ENCODE measurements at regions not wholly inside any gene's neighbourhood (a gene's known extent, or its start where the extent isn't known, plus 50 kb on each side); places are given as distances from the start of the nearest gene placed in this dataset.

DNA sequence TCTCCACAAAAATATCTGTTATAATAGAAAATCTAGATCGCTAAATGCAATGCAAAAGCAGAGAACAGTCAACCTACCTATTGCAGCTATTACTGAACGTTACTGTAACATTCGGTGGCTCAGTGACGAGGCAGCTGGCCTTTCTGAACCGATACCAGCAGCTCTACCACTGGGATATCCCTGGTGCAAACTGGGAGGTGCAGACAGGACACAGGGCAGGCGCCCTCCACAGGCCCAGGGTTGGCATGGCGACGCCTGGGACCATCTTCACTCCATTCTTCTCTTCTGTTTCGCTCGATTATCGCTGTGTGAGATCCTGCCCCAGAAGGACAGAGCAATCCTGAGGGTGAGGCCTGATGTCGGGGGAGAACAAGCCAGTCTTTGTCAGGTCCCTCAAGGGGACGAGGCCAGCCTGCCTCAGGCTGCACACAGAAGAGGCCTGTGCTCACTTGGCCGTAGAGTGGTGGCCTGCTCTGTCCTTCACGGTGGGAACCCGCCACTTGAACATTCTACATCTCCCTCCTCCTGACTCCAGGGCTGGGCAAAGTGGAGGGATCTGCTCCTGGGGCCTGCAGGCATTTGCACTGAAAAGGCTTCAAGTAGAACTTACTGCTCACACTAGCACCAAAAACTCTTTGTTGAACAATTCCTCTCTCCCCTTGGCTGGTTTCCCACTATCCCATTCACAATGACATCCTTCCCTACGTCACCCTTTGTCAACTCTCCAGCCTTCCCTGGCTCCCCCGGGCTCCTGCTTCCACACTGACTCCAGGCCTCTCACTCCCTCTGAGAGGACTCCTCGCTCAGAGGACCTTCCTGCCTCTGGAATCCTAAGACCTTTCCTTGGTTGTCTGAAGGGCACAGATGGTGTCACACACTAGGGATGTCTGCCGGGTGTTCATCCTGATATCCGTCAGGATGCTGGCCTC, 49.7 kb downstream of the CYRIA start:
- DNase-seq = no peak

DNA sequence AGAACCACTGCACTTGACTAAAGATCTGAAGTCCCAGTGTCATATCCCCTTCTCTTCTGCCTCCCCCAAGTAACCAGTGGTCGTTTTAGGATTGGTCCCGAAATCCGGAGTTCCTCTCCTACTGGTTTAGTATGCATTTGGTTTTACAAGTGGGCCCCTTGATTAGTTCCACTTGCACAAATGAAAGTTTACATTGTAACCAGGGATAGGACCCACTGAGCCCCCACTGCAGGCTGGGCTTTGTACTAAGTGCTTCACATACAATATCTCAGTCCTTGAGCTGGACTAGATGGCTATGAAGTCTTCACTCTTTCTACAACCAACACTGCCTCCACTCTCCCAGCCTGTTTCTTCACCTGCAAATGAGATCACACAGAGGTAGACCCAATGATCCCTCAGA, 50.4 kb downstream of the CYRIA start:
- DNase-seq = no peak

DNA sequence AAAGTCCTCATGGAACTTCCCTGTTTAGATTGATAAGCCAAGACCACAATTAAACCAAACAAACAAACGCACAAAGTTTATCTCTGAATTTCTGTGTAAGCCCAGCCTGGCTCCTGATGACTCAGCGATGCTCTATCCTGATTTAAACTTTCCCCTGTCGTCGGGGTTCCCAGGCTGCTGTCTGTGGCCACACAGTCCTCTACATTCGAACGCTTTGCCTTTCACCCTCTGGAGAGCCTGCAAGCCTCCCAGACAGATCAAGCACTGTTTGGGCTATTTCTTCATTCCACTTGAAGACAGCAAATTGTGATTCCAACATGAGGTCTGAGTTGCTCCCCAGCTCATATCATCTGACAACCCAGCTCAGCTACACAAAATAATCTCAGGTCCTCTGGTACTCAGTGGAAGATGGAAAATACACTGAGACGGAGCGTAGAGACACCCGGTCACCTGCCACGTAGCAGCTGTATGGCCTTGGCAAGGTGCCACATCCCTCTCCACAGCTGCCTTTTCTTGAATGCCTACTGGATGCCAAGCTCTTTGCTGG, 51.2 kb downstream of the CYRIA start:
- peak; percentile 79 for DNase-seq

DNA sequence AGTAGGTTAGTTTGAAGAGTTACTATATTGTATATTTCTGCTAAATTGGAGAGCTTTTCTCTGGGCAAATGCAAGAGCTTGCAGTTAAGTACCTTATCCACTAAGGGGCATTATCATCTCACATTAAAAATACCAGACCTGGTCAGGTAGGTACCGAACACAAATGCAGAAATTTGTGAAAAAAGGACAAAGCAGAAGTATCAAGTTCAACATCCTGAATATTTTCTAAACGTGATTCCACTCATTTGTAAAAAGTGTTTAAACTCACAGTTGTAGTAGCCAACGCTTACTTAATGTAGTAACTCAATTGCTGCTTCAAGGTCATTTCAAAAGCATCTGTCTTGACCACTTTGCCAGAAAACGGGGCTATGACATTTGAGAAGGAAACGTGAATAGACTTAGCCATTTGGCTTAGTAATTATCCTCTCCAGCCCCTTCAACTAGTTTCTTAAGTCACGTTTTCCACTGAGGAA, 52.1 kb downstream of the CYRIA start:
- DNase-seq = peak; percentile 63

GRCh38 chr2:16612490-16612889, 53.1 kb downstream of the CYRIA start:
- no peak for DNase-seq

GRCh38 chr2:16609786-16610185, 55.8 kb downstream of the CYRIA start:
- DNase-seq = no peak

DNA sequence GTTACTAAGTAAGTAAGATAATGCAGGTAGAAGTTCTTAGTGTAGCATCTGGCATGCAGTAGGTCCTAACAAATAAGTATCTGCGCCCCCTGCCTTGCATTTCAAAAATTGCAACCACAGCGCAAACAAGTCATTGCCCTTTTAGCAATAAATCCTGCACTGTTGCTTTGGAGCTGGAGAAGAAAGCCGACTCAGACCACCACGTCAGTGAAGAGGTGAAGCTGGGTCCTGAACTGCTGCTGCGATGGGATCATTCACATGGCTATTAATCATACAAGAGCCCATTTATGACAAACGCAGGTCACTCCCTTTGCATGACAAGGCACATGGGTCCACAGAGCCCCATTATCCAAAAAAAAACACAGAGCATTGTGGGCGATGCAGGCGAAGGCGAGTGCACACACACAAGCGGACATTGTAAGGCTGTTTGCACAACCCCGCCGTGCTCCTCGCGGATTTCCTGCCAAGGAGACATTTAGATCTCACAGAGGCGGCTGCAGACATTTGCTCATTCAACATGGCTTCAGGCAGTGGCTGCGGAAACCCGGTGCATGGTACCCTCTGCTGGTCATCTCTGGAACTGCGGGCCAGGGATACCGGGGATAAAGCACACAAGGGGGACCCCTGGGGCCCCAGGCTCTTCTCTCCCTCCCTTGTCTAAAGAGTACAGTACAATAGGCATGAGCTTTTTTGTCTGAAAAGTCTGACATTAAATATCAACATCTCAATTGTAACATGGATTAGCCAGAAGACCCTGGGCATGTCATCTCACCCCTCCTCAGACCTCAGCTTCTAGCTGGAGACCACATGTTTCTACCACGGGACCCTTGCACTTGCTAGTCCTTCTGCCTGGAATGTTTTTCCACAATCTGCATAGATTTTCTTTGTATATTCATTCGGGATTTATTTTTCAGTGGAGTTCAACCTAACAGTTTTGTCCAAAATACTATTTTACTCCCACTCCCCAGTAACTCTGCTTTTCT, 56.7 kb downstream of the CYRIA start:
- DNase-seq = peak; percentile 89

DNA sequence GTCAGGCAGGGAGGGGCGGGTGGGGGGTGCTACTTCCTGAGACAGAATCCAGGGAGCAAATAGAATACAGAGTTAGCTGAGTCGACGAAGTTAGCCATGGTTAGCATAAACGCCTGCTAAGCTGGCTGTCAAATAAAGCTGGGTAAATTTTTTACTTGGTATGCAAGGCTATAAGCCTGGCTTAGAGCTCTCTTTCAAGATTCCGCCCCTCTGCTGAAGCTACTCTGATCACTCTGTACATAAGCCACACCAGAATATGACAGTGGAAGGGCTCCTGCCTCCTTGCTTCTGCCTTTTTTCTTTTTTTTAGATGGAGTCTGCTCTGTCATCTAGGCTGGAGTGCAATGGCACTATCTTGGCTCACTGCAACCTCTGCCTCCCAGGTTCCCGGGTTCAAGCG, 58.3 kb downstream of the CYRIA start:
- no peak for DNase-seq

DNA sequence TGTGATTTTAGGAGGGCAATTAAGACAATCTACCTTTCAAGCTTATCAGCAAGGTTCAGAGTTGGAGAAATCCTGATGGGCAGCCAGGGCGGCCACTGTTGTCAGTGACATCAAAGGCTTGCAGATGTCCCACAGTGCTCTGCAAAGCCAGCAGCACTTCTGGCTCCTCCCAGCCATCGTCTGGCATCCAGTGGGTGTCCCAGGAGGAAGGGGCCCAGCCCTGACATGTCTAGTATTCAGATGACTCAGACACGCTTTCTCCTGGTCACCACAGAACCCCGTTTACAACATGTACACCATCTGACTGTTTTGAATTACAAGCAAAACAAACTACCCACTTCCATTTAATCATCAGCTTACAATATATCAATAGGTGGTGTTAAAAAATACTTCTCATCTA, 61.4 kb downstream of the CYRIA start:
- DNase-seq = no peak

GRCh38 chr2:16591370-16591933, 74.2 kb downstream of the CYRIA start:
- no peak for DNase-seq

GRCh38 chr2:16589465-16589864, 76.2 kb downstream of the CYRIA start:
- DNase-seq = no peak

DNA sequence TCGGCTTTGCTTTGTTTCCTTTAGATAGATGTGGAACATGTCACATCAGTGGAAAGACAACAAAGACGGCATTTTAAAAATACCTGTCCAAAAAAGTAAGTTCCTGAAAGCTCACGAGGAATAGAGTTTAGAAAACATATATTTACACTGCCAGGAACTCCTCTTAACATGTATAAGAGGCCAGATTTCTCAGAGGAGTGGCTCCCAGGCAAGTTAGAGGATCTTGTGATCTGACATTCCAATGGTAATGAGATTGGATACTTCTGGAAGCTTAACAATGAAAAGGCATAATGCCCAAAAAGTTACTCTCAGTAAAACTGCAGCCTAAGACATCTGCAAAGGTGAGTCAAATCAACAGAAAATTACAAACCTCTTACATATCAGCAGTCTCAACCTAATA, 77.1 kb downstream of the CYRIA start:
- DNase-seq = no peak

- no peak for DNase-seq
Measured at GRCh38 chr2:16587601-16588000, 78.0 kb downstream of the CYRIA start.

- DNase-seq = no peak
Measured at GRCh38 chr2:16584824-16585540, 80.7 kb downstream of the CYRIA start.

DNA sequence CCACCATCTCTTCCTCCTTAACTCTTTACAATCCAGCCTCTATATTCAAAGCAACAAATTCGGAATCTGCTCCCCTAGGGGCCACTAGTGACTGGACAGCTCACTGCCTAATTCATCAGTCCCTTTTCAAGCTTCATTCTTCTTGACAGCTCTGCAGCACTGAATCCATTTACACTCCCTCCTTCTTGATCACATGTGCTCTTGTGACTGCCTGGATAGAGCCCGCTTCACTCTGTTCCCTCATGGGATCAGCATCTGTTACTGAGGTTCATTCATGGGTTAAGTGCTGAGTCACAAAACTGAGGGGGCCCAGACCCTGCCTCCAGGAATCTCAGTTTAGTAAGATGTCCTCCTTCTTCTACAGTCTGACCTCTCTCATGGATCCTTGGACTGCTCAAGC, 81.5 kb downstream of the CYRIA start:
- no peak for DNase-seq

DNA sequence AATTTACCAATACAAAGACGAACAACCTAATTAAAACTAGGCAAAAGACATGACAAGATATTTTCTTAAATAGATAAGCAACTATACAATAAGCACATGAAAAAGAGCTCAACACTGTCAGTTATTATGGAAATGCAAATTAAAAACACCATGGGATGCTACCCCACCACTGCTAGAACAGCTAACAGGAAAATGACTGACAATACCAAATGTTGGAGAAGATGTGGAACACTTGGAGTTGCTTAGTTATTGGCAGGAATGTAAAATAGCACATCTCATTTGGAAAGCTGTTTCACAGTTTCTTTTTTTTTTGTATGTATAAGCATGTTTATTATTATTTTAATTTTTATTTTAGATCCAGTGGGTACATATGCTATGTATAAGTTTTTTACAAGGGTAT, 84.4 kb downstream of the CYRIA start:
- no peak for DNase-seq

DNA sequence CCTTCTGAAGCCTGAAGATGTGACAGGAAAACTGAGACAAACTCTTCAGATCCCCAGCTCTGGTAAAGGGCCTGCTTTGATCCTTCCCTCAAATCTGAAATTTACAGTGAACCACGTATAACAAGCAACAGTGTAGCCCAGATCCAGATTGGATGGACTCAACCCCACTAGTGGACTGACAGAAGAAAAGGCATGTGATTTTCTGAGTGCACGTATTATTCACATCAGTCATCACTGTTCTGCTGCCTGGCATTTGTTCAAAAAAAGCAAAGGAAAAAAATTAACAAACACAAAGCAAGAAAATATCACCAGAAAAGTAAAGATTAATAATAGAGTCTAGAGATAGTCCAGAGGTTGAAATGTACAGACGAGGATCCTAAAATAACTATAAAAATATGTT, 87.6 kb downstream of the CYRIA start:
- DNase-seq = no peak

DNA sequence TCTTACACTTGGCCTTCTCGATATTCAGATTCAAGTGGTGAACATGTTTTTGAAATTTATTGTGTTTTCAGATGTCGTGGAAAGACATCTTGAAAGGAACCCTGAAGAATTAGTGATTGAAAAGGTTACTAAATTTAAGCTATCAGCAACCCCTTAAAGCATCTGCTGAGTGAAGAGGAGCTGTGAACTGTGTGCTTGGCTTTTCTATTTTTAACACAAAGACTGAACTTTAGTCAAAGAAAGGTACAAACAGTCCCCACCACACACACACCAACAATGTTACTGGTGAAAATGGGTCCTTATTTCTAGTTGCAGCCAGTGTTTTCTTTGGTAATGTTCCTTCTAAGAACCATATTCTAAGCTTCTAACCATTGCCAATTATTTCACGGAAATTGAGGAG, 95.1 kb downstream of the CYRIA start:
- DNase-seq = no peak

DNA sequence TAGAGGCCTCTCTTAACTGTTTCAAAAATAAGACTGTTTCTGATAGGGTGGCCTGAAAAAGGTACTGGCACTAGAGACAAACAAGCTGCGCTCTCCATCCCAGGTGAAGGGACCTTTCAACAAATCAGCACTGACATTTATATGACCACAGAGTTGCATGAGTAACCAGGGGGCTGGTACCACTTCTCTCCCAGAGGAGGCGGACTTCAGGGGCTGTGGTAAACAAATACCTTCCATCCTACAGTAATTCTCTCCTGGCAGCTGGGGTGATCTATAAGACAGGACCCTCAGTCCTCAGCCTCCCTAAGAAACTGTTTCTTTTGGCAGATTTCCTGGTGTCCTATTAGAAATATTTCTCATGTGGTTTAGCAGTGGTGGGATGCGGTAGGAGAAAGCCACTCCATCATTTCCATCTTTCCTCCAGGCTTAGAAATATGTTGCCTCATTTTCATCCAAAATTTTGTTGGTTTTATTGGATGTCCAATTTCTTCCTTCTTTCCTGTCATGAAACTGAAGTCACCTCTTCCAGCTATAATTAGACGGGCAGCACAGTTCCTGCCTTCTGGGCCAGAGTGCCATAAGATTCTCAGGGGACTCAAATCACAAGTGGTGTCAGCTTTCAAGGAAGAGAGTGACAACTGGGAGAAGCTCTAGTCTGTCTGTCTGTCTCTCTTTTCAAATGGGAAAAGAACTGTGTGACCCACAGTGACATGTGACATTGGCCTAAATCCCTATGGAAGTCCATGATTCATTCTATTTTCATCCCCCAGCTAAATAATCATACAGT, 96.4 kb downstream of the CYRIA start:
- no peak for DNase-seq

DNA sequence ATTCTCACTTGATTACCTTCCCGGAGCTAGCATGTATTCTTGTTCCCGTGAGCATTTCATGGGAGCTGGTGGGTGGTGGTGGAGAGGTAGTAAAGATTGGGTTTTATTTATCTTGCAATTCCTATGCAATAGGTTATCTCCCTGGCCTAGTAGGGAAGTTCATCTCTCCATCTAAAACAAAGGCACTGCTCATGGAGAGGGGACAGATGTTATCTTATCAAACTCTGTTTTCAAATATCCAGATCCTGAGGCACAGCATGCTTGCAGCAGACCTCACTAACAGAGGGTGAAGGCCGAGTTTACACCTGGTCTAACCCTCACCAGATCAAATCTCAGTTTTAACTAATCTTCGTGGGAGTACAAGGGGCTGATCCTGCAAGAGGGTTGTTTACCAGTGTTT, 98.9 kb downstream of the CYRIA start:
- no peak for DNase-seq

- no peak for DNase-seq
Measured at GRCh38 chr2:16565481-16565880, 100.2 kb downstream of the CYRIA start.
